HepG2 (cell line): ENCODE measurements at regions not wholly inside any gene's neighbourhood (a gene's known extent, or its start where the extent isn't known, plus 50 kb on each side); places are given as distances from the start of the nearest gene placed in this dataset.
A peak's percentile ranks its signal among the peaks of the same experiment; 100 is the strongest.

ENCODE experiments used
- ARID4A ChIP-seq: sonication (generic); formaldehyde crosslinking; IDR thresholded peaks from 2 replicates; pipeline ENCODE4 v1.5.0; 2020; ENCODE audit warnings: mild to moderate bottlenecking, missing genetic modification reagents, borderline replicate concordance
- DNMT3B ChIP-seq: conservative IDR thresholded peaks from 2 replicates; pipeline ENCODE4 v1.6.1; 2016; ENCODE audit warnings: missing biosample characterization, control low read depth
- FOXP1 ChIP-seq, 2 experiments: fragments of 450-650 bp in 1 of 2; IDR thresholded peaks; 2 replicates each; pipeline ENCODE4 v1.6.1; 2017 to 2018; ENCODE audit warnings: antibody characterized with exemption in 1 of 2
- GATAD2A ChIP-seq: IDR thresholded peaks from 2 replicates; pipeline ENCODE4 v1.6.1; 2016
- ISL2 ChIP-seq: sonication (generic); formaldehyde crosslinking; IDR thresholded peaks from 2 replicates; pipeline ENCODE4 v1.5.0; 2020; ENCODE audit warnings: missing genetic modification reagents
- PTBP1 ChIP-seq: fragments of 200-400 bp; formaldehyde crosslinking; IDR thresholded peaks from 2 replicates; pipeline ENCODE4 v1.6.1; 2018; ENCODE audit warnings: low read length, low read depth; ENCODE audit not compliant: poor library complexity, severe bottlenecking
- UBTF ChIP-seq: sonication (generic); formaldehyde crosslinking; IDR thresholded peaks from 2 replicates; pipeline ENCODE4 v1.4.0; 2020; ENCODE audit warnings: mild to moderate bottlenecking, missing genetic modification reagents
- ZBTB10 ChIP-seq: sonication (generic); formaldehyde crosslinking; IDR thresholded peaks from 2 replicates; pipeline ENCODE4 v1.4.0; 2020; ENCODE audit warnings: missing genetic modification reagents, borderline replicate concordance
- ZKSCAN8 ChIP-seq: IDR thresholded peaks from 2 replicates; pipeline ENCODE4 v1.6.1; 2016; ENCODE audit warnings: borderline replicate concordance, missing genetic modification reagents, missing compliant biosample characterization
- ZNF205 ChIP-seq: IDR thresholded peaks from 2 replicates; pipeline ENCODE4 v1.6.1; 2018; ENCODE audit warnings: missing biosample characterization, missing genetic modification reagents
- ZNF207 ChIP-seq: fragments of 450-650 bp; IDR thresholded peaks from 2 replicates; pipeline ENCODE4 v1.6.1; 2016; ENCODE audit warnings: antibody characterized with exemption, borderline replicate concordance
- ZNF280D ChIP-seq: sonication (generic); formaldehyde crosslinking; IDR thresholded peaks from 2 replicates; pipeline ENCODE4 v1.5.1; 2020; ENCODE audit warnings: mild to moderate bottlenecking, missing genetic modification reagents
- ZNF367 ChIP-seq: sonication (generic); formaldehyde crosslinking; IDR thresholded peaks from 2 replicates; pipeline ENCODE4 v1.4.0; 2020; ENCODE audit warnings: missing genetic modification reagents, borderline replicate concordance
- ZNF704 ChIP-seq: sonication (generic); formaldehyde crosslinking; IDR thresholded peaks from 2 replicates; pipeline ENCODE4 v1.8.1; 2023; ENCODE audit warnings: mild to moderate bottlenecking, inconsistent platforms, moderate library complexity, missing genetic modification reagents, borderline replicate concordance

- peak; percentile 76; the same call in 1 of the 2 replicates for TF ChIP-seq ZBTB10 (CRISPR knock-in tag)
- peak; percentile 96 for TF ChIP-seq ZKSCAN8
- TF ChIP-seq DNMT3B (CRISPR knock-in tag): peak; percentile 63; the same call in 1 of the 2 replicates
- peak; percentile 6; the same call in 1 of the 2 replicates for TF ChIP-seq FOXP1 (IDR thresholded peaks at IDR 0.05)
- TF ChIP-seq FOXP1 (CRISPR knock-in tag; IDR thresholded peaks at IDR 0.05): peak; percentile 78
- TF ChIP-seq ZNF205 (CRISPR knock-in tag): peak; percentile 94
- peak; percentile 88; the same call in 1 of the 2 replicates for TF ChIP-seq ZNF704 (CRISPR knock-in tag)
- TF ChIP-seq PTBP1: peak; percentile 47
- TF ChIP-seq UBTF (CRISPR knock-in tag): peak; percentile 87
- peak; percentile 90 for TF ChIP-seq ISL2 (CRISPR knock-in tag)
- TF ChIP-seq GATAD2A (CRISPR knock-in tag): peak; percentile 98
- TF ChIP-seq ARID4A (CRISPR knock-in tag): peak; percentile 91
- peak; percentile 68; the same call in 1 of the 2 replicates for TF ChIP-seq ZNF367 (CRISPR knock-in tag)
- TF ChIP-seq ZNF280D (CRISPR knock-in tag): peak; percentile 68; the same call in 1 of the 2 replicates
- TF ChIP-seq ZNF207: 0 out of 2 replicates have a peak, but pooled peaks have one; percentile 47
Observed at GRCh38 chr16:21521390-21522143, 77.8 kb upstream of the METTL9 start (continued).
